Left lung (tissue), 4 donors: ENCODE measurements at regions not wholly inside any gene's neighbourhood (a gene's known extent, or its start where the extent isn't known, plus 50 kb on each side); places are given as distances from the start of the nearest gene placed in this dataset.
A peak's percentile ranks its signal among the peaks of the same experiment; 100 is the strongest.

Source experiments
- ATAC-seq: fragments of 200-7000 bp; cut with Tn5 transposase; one replicate; pipeline ENCODE4 v1.9.1; 2020; ENCODE audit warnings: moderate library complexity
- DNase-seq, 4 donors: peaks; one replicate each; pipeline ENCODE4 v3.0.0-alpha.2; 2013 to 2020
- H3K27ac ChIP-seq, 2 donors: fragments of 200-600 bp; sonication (generic) in 1 of 2; one replicate each; pipeline versions ENCODE4 v1.5.0 to v1.8.0; 2020 to 2021
- H3K27me3 ChIP-seq, 2 donors: fragments of 200-600 bp; sonication (generic) in 1 of 2; one replicate each; pipeline versions ENCODE4 v1.5.0 to v1.8.0; 2020 to 2021
- H3K36me3 ChIP-seq, 2 donors: fragments of 200-600 bp; sonication (generic) in 1 of 2; one replicate each; pipeline versions ENCODE4 v1.5.0 to v1.8.0; 2020 to 2021
- H3K4me1 ChIP-seq, 2 donors: fragments of 200-600 bp; one replicate each; pipeline ENCODE4 v1.8.0; 2021
- H3K4me3 ChIP-seq, 2 donors: fragments of 200-600 bp; sonication (generic) in 1 of 2; one replicate each; pipeline versions ENCODE4 v1.5.0 to v1.8.0; 2020 to 2021; ENCODE audit warnings: mild to moderate bottlenecking in 1 of 2
- H3K9me3 ChIP-seq, 2 donors: fragments of 200-600 bp; sonication (generic) in 1 of 2; one replicate each; pipeline versions ENCODE4 v1.5.0 to v1.8.0; 2020 to 2021
- CTCF ChIP-seq, 2 donors: fragments of 200-600 bp; sonication (generic) in 1 of 2; IDR thresholded peaks; one replicate each; pipeline versions ENCODE4 v1.5.0 to v1.8.0; 2021; ENCODE audit warnings: antibody characterized with exemption in 2 of 2
- intact Hi-C, 2 donors: fragments of 100-400 bp; cut with DNase I; formaldehyde crosslinking; loops; one replicate each; pipeline versions ENCODE4 v1.11.2 to v1.14.2; 2022
- donor health status: DM: no; HTN: yes; CAD: no.
- donor health status: DM: no; HTN: no; CAD: no.

- H3K36me3 ChIP-seq: no peaks in the 10 kb centered on the region
- no peak for TF ChIP-seq CTCF (IDR thresholded peaks at IDR 0.05)
- H3K27me3 ChIP-seq: no peaks in the 10 kb centered on the region
- DNase-seq (no peak), ATAC-seq (no peak)
- intact Hi-C loops: no loop called here
- no peaks in the 10 kb centered on the region for H3K4me1 ChIP-seq
- no peak overlapping the region for H3K4me3 ChIP-seq
- H3K27ac ChIP-seq: no peak overlapping the region
- H3K9me3 ChIP-seq: no peaks in the 10 kb centered on the region
Measured at GRCh38 chr5:93305984-93306383, 275.0 kb downstream of the NR2F1-AS1 start.

- Histone ChIP-seq H3K9me3 (no peaks in the 10 kb centered on the region), H3K36me3 (no peaks in the 10 kb centered on the region), H3K27ac (peak overlapping the region in 1 of 2 donors; percentile 60), H3K27me3 (no peaks in the 10 kb centered on the region), H3K4me1 (no peaks in the 10 kb centered on the region), H3K4me3 (no peak overlapping the region)
- DNase-seq (peak in 2 of 4 donors; percentile 63 to 68), ATAC-seq (no peak)
- TF ChIP-seq CTCF (IDR thresholded peaks at IDR 0.05): no peak
- intact Hi-C loops: no loop called here
Measured at GRCh38 chr5:93304456-93305250, 276.4 kb downstream of the NR2F1-AS1 start.

- DNase-seq (no peak), ATAC-seq (no peak)
- no peaks in the 10 kb centered on the region for H3K36me3 ChIP-seq
- intact Hi-C loops: no loop called here
- H3K4me1 ChIP-seq: no peaks in the 10 kb centered on the region
- H3K27ac ChIP-seq: no peak overlapping the region
- no peaks in the 10 kb centered on the region for H3K27me3 ChIP-seq
- H3K9me3 ChIP-seq: no peaks in the 10 kb centered on the region
- TF ChIP-seq CTCF (IDR thresholded peaks at IDR 0.05): no peak
- H3K4me3 ChIP-seq: no peak overlapping the region
Measured at GRCh38 chr5:93303291-93303691, 277.7 kb downstream of the NR2F1-AS1 start.

GRCh38 chr5:93302711-93303110 lies 278.3 kb downstream of the NR2F1-AS1 start:
- H3K27ac ChIP-seq: no peak overlapping the region
- no peaks in the 10 kb centered on the region for H3K9me3 ChIP-seq
- H3K4me3 ChIP-seq: no peak overlapping the region
- DNase-seq (no peak), ATAC-seq (no peak)
- intact Hi-C loops: no loop called here
- no peak for TF ChIP-seq CTCF (IDR thresholded peaks at IDR 0.05)
- H3K4me1 ChIP-seq: no peaks in the 10 kb centered on the region
- H3K27me3 ChIP-seq: no peaks in the 10 kb centered on the region
- H3K36me3 ChIP-seq: no peaks in the 10 kb centered on the region

GRCh38 chr5:93300945-93301344 lies 280.1 kb downstream of the NR2F1-AS1 start:
- no peak for TF ChIP-seq CTCF (IDR thresholded peaks at IDR 0.05)
- Histone ChIP-seq H3K9me3 (no peaks in the 10 kb centered on the region), H3K4me1 (no peaks in the 10 kb centered on the region), H3K27ac (no peak overlapping the region), H3K36me3 (no peaks in the 10 kb centered on the region), H3K4me3 (no peak overlapping the region), H3K27me3 (no peaks in the 10 kb centered on the region)
- no peak for ATAC-seq
- intact Hi-C loops: no loop called here
- no peak for DNase-seq
